Stimulated activated CD8-positive, alpha-beta memory T cell treated with anti-CD3 and anti-CD28 coated beads, Interleukin-2, amount 100 ng/mL, for 48 hours (primary cell): ENCODE measurements at regions not wholly inside any gene's neighbourhood (a gene's known extent, or its start where the extent isn't known, plus 50 kb on each side); places are given as distances from the start of the nearest gene placed in this dataset.
A peak's percentile ranks its signal among the peaks of the same experiment; 100 is the strongest.

ENCODE experiments used
- DNase-seq, 2 donors: peaks; one replicate each; pipeline ENCODE4 v3.0.0-alpha.2; 2020; ENCODE audit warnings: low read depth in 2 of 2

GRCh38 chr3:7793786-7794185, 707.8 kb upstream of the LMCD1 start:
- no peak for DNase-seq

GRCh38 chr3:7798276-7798675, 703.3 kb upstream of the LMCD1 start:
- no peak for DNase-seq

- no peak for DNase-seq
Measured at GRCh38 chr3:7800006-7800780, 701.4 kb upstream of the LMCD1 start.

- no peak for DNase-seq
Measured at GRCh38 chr3:7812490-7812889, 689.1 kb upstream of the LMCD1 start.

- DNase-seq: no peak
Measured at GRCh38 chr3:7813365-7813764, 688.3 kb upstream of the LMCD1 start.

- DNase-seq: no peak
Measured at GRCh38 chr3:7817239-7817638, 684.4 kb upstream of the LMCD1 start.

- DNase-seq: no peak
Measured at GRCh38 chr3:7820969-7821368, 680.7 kb upstream of the LMCD1 start.

GRCh38 chr3:7821858-7822257, 679.8 kb upstream of the LMCD1 start:
- no peak for DNase-seq

GRCh38 chr3:7841451-7841850, 660.2 kb upstream of the LMCD1 start:
- no peak for DNase-seq

GRCh38 chr3:7843441-7843840, 658.2 kb upstream of the LMCD1 start:
- DNase-seq: no peak

- no peak for DNase-seq
Measured at GRCh38 chr3:7847021-7847420, 654.6 kb upstream of the LMCD1 start.

- no peak for DNase-seq
Measured at GRCh38 chr3:7847521-7847920, 654.1 kb upstream of the LMCD1 start.

- DNase-seq: no peak
Measured at GRCh38 chr3:7854266-7854665, 647.4 kb upstream of the LMCD1 start.

- no peak for DNase-seq
Measured at GRCh38 chr3:7854721-7855120, 646.9 kb upstream of the LMCD1 start.

- no peak for DNase-seq
Measured at GRCh38 chr3:7865611-7866010, 636.0 kb upstream of the LMCD1 start.

GRCh38 chr3:7867587-7867986, 634.0 kb upstream of the LMCD1 start:
- DNase-seq: no peak

GRCh38 chr3:7871003-7871560, 630.5 kb upstream of the LMCD1 start:
- no peak for DNase-seq

- no peak for DNase-seq
Measured at GRCh38 chr3:7874116-7874515, 627.5 kb upstream of the LMCD1 start.

GRCh38 chr3:7875925-7876324, 625.7 kb upstream of the LMCD1 start:
- no peak for DNase-seq

- DNase-seq: peak in 1 of 2 donors; percentile 3
Measured at GRCh38 chr3:7876741-7877297, 624.8 kb upstream of the LMCD1 start.

- no peak for DNase-seq
Measured at GRCh38 chr3:7877312-7877711, 624.3 kb upstream of the LMCD1 start.

- DNase-seq: no peak
Measured at GRCh38 chr3:7879572-7879971, 622.1 kb upstream of the LMCD1 start.

- no peak for DNase-seq
Measured at GRCh38 chr3:7881946-7882345, 619.7 kb upstream of the LMCD1 start.
